Tibial artery (tissue), 4 donors: ENCODE measurements at regions not wholly inside any gene's neighbourhood (a gene's known extent, or its start where the extent isn't known, plus 50 kb on each side); places are given as distances from the start of the nearest gene placed in this dataset.

Experiments used
- DNase-seq, 2 donors: peaks; one replicate each; pipeline ENCODE4 v3.0.0-alpha.2; 2019
- H3K27ac ChIP-seq, 2 donors: fragments of 200-600 bp; sonication (generic) in 1 of 2; 1 replicate in 1 of 2; 2 replicates in 1 of 2; pipeline ENCODE4 v1.5.1; 2018 to 2019; ENCODE audit warnings: mild to moderate bottlenecking in 1 of 2
- H3K27me3 ChIP-seq, 2 donors: fragments of 200-600 bp; sonication (generic) in 1 of 2; one replicate each; pipeline versions ENCODE4 v1.5.1 to v1.6.0; 2016 to 2019
- H3K36me3 ChIP-seq, 3 donors: fragments of 200-600 bp; sonication (generic) in 2 of 3; one replicate each; pipeline ENCODE4 v1.5.1; 2016 to 2019; ENCODE audit warnings: mild to moderate bottlenecking in 2 of 3
- H3K4me1 ChIP-seq, 4 donors: fragments of 200-600 bp; sonication (generic) in 2 of 4; 1 replicate in 3 of 4; 2 replicates in 1 of 4; pipeline ENCODE4 v1.5.1; 2016 to 2019
- H3K4me3 ChIP-seq, 2 donors: fragments of 200-600 bp; sonication (generic) in 1 of 2; 1 replicate in 1 of 2; 2 replicates in 1 of 2; pipeline ENCODE4 v1.5.1; 2018 to 2019; ENCODE audit warnings: mild to moderate bottlenecking in 2 of 2
- H3K9me3 ChIP-seq, 3 donors: fragments of 200-600 bp; sonication (generic) in 1 of 3; one replicate each; pipeline ENCODE4 v1.5.1; 2016 to 2019
- intact Hi-C: fragments of 100-400 bp; cut with DNase I; formaldehyde crosslinking; loops from one replicate; pipeline ENCODE4 v1.15.0; 2023; ENCODE audit warnings: low total_unique reads
- TF ChIP-seq, protein P1 (sequence below), 2 experiments: fragments of 200-600 bp in 1 of 2; fragments of 450-650 bp in 1 of 2; IDR thresholded peaks; one replicate each; pipeline ENCODE4 v1.5.1; 2017 to 2019; ENCODE audit warnings: antibody characterized with exemption in 2 of 2, mild to moderate bottlenecking in 1 of 2, moderate library complexity in 1 of 2

DNA sequence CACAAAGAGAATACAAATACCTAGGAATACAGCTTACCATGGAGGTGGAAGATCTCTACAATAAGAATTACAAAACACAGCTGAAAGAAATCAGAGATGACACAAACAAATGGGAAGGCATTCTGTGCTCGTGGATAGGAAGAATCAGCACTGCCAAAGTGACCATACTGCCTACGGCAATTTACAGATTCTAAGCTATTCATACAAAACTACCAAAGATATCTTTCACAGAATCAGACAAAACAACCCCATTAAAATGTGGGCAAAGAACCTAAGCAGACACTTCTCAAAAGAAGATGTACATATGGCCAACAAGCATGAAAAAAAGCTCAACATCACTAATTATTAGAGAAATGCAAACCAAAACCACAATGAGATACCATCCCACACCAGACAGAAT is 133.2 kb upstream of the SSTR4 start:
- intact Hi-C loops, result no loop called here
- Histone ChIP-seq H3K36me3 (peaks cover 0 to 4% (median 0%) of the 10 kb centered on the region in 3 donors), H3K9me3 (peaks cover 0 to 16% (median 5%) of the 10 kb centered on the region in 3 donors), H3K4me3 (no peak overlapping the region), H3K4me1 (peaks cover 0 to 9% (median 2%) of the 10 kb centered on the region in 4 donors), H3K27me3 (no peaks in the 10 kb centered on the region), H3K27ac (no peak overlapping the region)
- TF ChIP-seq, protein P1, sequence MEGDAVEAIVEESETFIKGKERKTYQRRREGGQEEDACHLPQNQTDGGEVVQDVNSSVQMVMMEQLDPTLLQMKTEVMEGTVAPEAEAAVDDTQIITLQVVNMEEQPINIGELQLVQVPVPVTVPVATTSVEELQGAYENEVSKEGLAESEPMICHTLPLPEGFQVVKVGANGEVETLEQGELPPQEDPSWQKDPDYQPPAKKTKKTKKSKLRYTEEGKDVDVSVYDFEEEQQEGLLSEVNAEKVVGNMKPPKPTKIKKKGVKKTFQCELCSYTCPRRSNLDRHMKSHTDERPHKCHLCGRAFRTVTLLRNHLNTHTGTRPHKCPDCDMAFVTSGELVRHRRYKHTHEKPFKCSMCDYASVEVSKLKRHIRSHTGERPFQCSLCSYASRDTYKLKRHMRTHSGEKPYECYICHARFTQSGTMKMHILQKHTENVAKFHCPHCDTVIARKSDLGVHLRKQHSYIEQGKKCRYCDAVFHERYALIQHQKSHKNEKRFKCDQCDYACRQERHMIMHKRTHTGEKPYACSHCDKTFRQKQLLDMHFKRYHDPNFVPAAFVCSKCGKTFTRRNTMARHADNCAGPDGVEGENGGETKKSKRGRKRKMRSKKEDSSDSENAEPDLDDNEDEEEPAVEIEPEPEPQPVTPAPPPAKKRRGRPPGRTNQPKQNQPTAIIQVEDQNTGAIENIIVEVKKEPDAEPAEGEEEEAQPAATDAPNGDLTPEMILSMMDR (IDR thresholded peaks at IDR 0.05), result no peak
- no peak for DNase-seq

DNA sequence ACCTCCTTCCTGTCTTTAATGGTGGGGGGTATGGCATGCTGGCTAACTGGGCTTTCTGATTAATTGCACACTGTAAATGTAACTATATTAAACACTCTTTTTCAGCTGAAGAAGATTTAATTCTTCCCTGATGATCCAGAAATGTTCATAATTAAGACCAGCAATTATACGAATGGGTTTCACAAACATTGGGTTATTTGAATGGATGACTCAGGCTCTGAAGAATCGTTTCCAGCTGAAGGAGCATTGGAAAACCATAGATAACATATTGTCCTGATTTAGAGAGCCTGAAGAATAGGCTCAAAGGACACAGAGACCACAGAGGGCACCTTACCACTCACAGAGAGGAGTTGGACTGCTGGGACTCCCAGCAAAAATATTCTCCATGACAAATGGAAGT is 130.7 kb upstream of the SSTR4 start:
- intact Hi-C loops, result no loop called here
- Histone ChIP-seq H3K36me3 (peaks cover 0 to 4% (median 0%) of the 10 kb centered on the region in 3 donors), H3K27ac (no peak overlapping the region), H3K4me3 (no peak overlapping the region), H3K9me3 (peaks cover 0 to 16% (median 5%) of the 10 kb centered on the region in 3 donors), H3K4me1 (peaks cover 0 to 9% (median 2%) of the 10 kb centered on the region in 4 donors), H3K27me3 (no peaks in the 10 kb centered on the region)
- TF ChIP-seq, protein P1 (IDR thresholded peaks at IDR 0.05), result no peak
- DNase-seq, result no peak

DNA sequence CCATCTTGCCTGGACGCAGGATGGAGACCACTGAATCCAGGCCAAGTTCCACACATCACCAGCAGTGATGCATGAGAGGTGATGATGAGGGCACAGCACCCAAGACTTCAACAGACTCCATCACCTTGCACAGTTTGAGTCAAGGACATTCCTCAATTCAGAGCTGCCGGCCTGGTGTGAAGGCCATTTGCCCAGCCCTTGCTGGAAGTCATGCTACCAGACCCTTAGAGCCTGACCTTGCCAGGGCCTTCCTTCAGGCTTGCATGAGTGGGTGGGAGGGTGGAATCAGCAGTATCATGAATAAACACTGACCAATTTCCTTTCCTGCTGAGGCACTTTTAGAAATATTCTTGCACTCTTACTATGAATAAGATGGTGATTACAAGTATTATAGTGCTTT is 130.2 kb upstream of the SSTR4 start:
- Histone ChIP-seq H3K27ac (no peak overlapping the region), H3K4me1 (peaks cover 0 to 9% (median 2%) of the 10 kb centered on the region in 4 donors), H3K27me3 (no peaks in the 10 kb centered on the region), H3K9me3 (peaks cover 0 to 16% (median 5%) of the 10 kb centered on the region in 3 donors), H3K4me3 (no peak overlapping the region), H3K36me3 (peaks cover 0 to 4% (median 0%) of the 10 kb centered on the region in 3 donors)
- intact Hi-C loops, result no loop called here
- TF ChIP-seq, protein P1 (IDR thresholded peaks at IDR 0.05), result no peak
- DNase-seq, result no peak

DNA sequence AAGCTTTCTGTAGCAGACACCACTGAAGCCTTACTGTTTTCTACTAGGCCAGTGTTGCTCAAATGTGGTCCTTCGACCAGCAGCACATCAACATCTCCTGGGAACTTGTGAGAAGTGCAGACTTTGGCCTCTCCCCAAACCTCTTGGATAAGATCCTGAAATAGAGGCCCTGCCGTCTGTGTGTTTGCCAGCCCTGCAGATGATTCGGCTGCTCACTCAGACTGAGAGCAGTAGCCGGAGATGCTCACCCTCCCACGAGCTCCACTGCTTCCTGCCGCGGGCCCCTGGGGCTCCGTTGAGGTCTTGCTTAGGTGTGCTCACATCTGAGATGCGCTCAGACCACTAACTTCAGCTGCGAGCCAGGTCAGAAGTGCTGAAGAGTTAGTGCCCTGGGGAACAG is 129.5 kb upstream of the SSTR4 start:
- intact Hi-C loops, result no loop called here
- peak; percentile 43 to 68 for DNase-seq
- H3K27me3 ChIP-seq, result no peaks in the 10 kb centered on the region
- no peak overlapping the region for H3K4me3 ChIP-seq
- H3K4me1 ChIP-seq, result peaks cover 0 to 9% (median 2%) of the 10 kb centered on the region in 4 donors
- H3K9me3 ChIP-seq, result peaks cover 0 to 15% (median 2%) of the 10 kb centered on the region in 3 donors
- H3K36me3 ChIP-seq, result peaks cover 0 to 4% (median 0%) of the 10 kb centered on the region in 3 donors
- TF ChIP-seq, protein P1 (IDR thresholded peaks at IDR 0.05), result no peak
- no peak overlapping the region for H3K27ac ChIP-seq

DNA sequence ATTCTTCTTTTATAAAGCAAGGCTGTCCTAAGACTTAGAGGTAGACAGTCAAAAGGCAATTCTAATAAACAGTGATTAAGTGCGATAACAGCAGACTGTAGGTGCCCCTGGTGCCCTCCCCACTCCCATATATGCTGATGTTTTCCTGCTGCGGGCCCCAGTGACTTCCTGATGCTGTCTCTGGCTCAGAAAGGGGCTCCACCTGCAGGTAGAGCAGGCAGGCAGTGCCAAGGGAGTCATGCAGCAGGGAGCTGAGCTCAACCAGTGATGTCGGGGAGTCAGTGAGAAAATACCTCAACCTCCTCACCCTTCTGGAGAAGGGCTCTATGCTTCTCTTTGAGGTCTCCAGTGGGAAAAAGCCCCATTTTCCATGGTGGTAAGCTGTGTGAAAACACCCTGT is 126.7 kb upstream of the SSTR4 start:
- H3K4me3 ChIP-seq, result no peak overlapping the region
- H3K36me3 ChIP-seq, result no peaks in the 10 kb centered on the region
- DNase-seq, result no peak
- no peak overlapping the region for H3K27ac ChIP-seq
- TF ChIP-seq, protein P1 (IDR thresholded peaks at IDR 0.05), result no peak
- intact Hi-C loops, result no loop called here
- no peaks in the 10 kb centered on the region for H3K27me3 ChIP-seq
- no peaks in the 10 kb centered on the region for H3K9me3 ChIP-seq
- H3K4me1 ChIP-seq, result peaks cover 0 to 9% (median 2%) of the 10 kb centered on the region in 4 donors

DNA sequence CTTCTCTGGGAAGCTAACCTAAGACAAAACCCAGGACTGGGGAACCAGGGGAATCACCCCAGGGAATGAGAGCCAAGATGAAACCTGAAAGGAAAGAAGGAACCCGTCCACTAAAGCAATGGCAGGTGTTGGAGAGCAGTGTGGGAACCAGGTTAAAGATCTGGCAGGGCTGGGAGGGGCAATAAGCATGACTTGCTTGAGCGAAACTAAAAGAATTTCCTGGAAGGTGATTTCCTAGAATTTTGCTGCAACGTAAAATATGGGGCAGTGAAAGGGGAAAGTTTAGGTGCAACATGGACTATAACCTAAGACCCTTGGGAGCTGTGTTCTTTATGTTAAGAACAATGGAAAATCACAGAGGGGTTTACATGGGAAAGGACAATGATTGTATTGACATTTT is 126.2 kb upstream of the SSTR4 start:
- H3K27me3 ChIP-seq, result no peaks in the 10 kb centered on the region
- intact Hi-C loops, result no loop called here
- H3K9me3 ChIP-seq, result no peaks in the 10 kb centered on the region
- TF ChIP-seq, protein P1 (IDR thresholded peaks at IDR 0.05), result no peak
- no peaks in the 10 kb centered on the region for H3K36me3 ChIP-seq
- H3K4me3 ChIP-seq, result no peak overlapping the region
- peaks cover 0 to 9% (median 2%) of the 10 kb centered on the region in 4 donors for H3K4me1 ChIP-seq
- H3K27ac ChIP-seq, result no peak overlapping the region
- no peak for DNase-seq
